Astrocyte (in vitro differentiated cells and primary cell): ENCODE measurements at regions not wholly inside any gene's neighbourhood (a gene's known extent, or its start where the extent isn't known, plus 50 kb on each side); places are given as distances from the start of the nearest gene placed in this dataset.

Source experiments
- DNase-seq: peaks from one replicate; pipeline ENCODE4 v3.0.0-alpha.2; 2010; ENCODE audit warnings: low read depth
- FAIRE-seq: peaks from 2 replicates; lab custom pipeline; 2011; peaks lifted over from hg19 to GRCh38; lab: Jason Lieb, UNC
- H2AFZ ChIP-seq: 2 replicates; pipeline ENCODE4 v1.6.0; 2012; ENCODE audit warnings: low read depth, low read length, inconsistent platforms
- H3K27ac ChIP-seq: 2 replicates; pipeline ENCODE4 v1.5.1; 2011; ENCODE audit warnings: low read depth, low read length, inconsistent platforms
- H3K27me3 ChIP-seq: 2 replicates; pipeline ENCODE4 v1.6.0; 2011; ENCODE audit warnings: low read length, inconsistent platforms; ENCODE audit not compliant: insufficient read depth
- H3K36me3 ChIP-seq: 2 replicates; pipeline ENCODE4 v1.5.1; 2011; ENCODE audit warnings: low read length, inconsistent platforms; ENCODE audit not compliant: insufficient read depth
- H3K4me1 ChIP-seq: 2 replicates; pipeline ENCODE4 v1.5.1; 2011; ENCODE audit warnings: low read length, inconsistent platforms; ENCODE audit not compliant: insufficient read depth
- H3K4me2 ChIP-seq: 2 replicates; pipeline ENCODE4 v1.6.0; 2012; ENCODE audit warnings: low read length, inconsistent platforms
- H3K4me3 ChIP-seq: 2 replicates; pipeline ENCODE4 v1.5.1; 2011; ENCODE audit warnings: low read depth, mild to moderate bottlenecking, low read length, inconsistent platforms; ENCODE audit not compliant: insufficient read depth
- H3K79me2 ChIP-seq: 2 replicates; pipeline ENCODE4 v1.6.0; 2012; ENCODE audit warnings: mild to moderate bottlenecking, low read length, inconsistent platforms; ENCODE audit not compliant: insufficient read depth
- H3K9ac ChIP-seq: 2 replicates; pipeline ENCODE4 v1.6.0; 2012; ENCODE audit warnings: mild to moderate bottlenecking, low read length, inconsistent platforms
- H3K9me3 ChIP-seq: 2 replicates; pipeline ENCODE4 v1.5.1; 2012; ENCODE audit warnings: low read depth, mild to moderate bottlenecking, low read length, inconsistent platforms; ENCODE audit not compliant: insufficient read depth
- H4K20me1 ChIP-seq: 2 replicates; pipeline ENCODE4 v1.6.0; 2012; ENCODE audit warnings: low read length, inconsistent platforms; ENCODE audit not compliant: insufficient read depth
- H3K27ac Mint-ChIP-seq: one replicate; pipeline ENCODE4 v1.8.0; 2021; ENCODE audit warnings: mild to moderate bottlenecking, mixed read lengths; ENCODE audit not compliant: unreplicated experiment
- H3K27me3 Mint-ChIP-seq: one replicate; pipeline ENCODE4 v1.8.0; 2021; ENCODE audit warnings: low read depth, mixed read lengths; ENCODE audit not compliant: unreplicated experiment
- H3K36me3 Mint-ChIP-seq: one replicate; pipeline ENCODE4 v1.8.0; 2021; ENCODE audit warnings: low read depth, mixed read lengths; ENCODE audit not compliant: unreplicated experiment
- H3K4me1 Mint-ChIP-seq: one replicate; pipeline ENCODE4 v1.8.0; 2021; ENCODE audit warnings: low read depth, mixed read lengths; ENCODE audit not compliant: unreplicated experiment
- H3K4me3 Mint-ChIP-seq: one replicate; pipeline ENCODE4 v1.8.0; 2021; ENCODE audit warnings: mild to moderate bottlenecking, moderate library complexity, mixed read lengths; ENCODE audit not compliant: unreplicated experiment
- H3K9me3 Mint-ChIP-seq: one replicate; pipeline ENCODE4 v1.8.0; 2021; ENCODE audit warnings: mild to moderate bottlenecking, mixed read lengths; ENCODE audit not compliant: unreplicated experiment
- CTCF ChIP-seq: IDR thresholded peaks from 2 replicates; pipeline ENCODE4 v1.5.1; 2011; ENCODE audit warnings: low read depth, mild to moderate bottlenecking, inconsistent platforms, low read length, moderate library complexity; ENCODE audit not compliant: insufficient read depth
- EZH2 ChIP-seq: IDR thresholded peaks from 2 replicates; pipeline ENCODE4 v1.6.1; 2012; ENCODE audit warnings: mild to moderate bottlenecking, low read length, inconsistent platforms; ENCODE audit not compliant: insufficient read depth

GRCh38 chr6:168189200-168190013 lies 110.4 kb upstream of the FRMD1 start:
- Histone ChIP-seq H3K9me3 (no peaks in the 10 kb centered on the region), H2AFZ (no peak overlapping the region), H3K4me2 (no peak overlapping the region), H3K4me3 (no peak overlapping the region), H3K9ac (no peak overlapping the region), H3K27me3 (no peaks in the 10 kb centered on the region), H3K36me3 (no peaks in the 10 kb centered on the region), H3K79me2 (no peaks in the 10 kb centered on the region), H3K4me1 (no peaks in the 10 kb centered on the region), H3K27ac (no peak overlapping the region), H4K20me1 (no peaks in the 10 kb centered on the region)
- DNase-seq (no peak), FAIRE-seq (no peak)
- peaks cover 5% of the 10 kb centered on the region for H3K9me3 Mint-ChIP-seq
- no peak overlapping the region for H3K4me3 Mint-ChIP-seq
- TF ChIP-seq EZH2 (no peak), CTCF (no peak)
- H3K36me3 Mint-ChIP-seq = peaks cover 3% of the 10 kb centered on the region
- no peak overlapping the region for H3K27ac Mint-ChIP-seq
- no peaks in the 10 kb centered on the region for H3K4me1 Mint-ChIP-seq
- peaks cover 57% of the 10 kb centered on the region for H3K27me3 Mint-ChIP-seq

GRCh38 chr6:168188369-168189199 lies 109.6 kb upstream of the FRMD1 start:
- Histone ChIP-seq H2AFZ (no peak overlapping the region), H3K27ac (no peak overlapping the region), H3K4me1 (no peaks in the 10 kb centered on the region), H4K20me1 (no peaks in the 10 kb centered on the region), H3K9me3 (no peaks in the 10 kb centered on the region), H3K4me2 (no peak overlapping the region), H3K4me3 (no peak overlapping the region), H3K36me3 (no peaks in the 10 kb centered on the region), H3K27me3 (no peaks in the 10 kb centered on the region), H3K9ac (no peak overlapping the region), H3K79me2 (no peaks in the 10 kb centered on the region)
- no peak overlapping the region for H3K4me3 Mint-ChIP-seq
- peaks cover 3% of the 10 kb centered on the region for H3K36me3 Mint-ChIP-seq
- H3K9me3 Mint-ChIP-seq = peaks cover 5% of the 10 kb centered on the region
- H3K27ac Mint-ChIP-seq = no peak overlapping the region
- H3K4me1 Mint-ChIP-seq = no peaks in the 10 kb centered on the region
- no peak for TF ChIP-seq EZH2
- TF ChIP-seq CTCF = no peak
- FAIRE-seq (no peak), DNase-seq (no peak)
- H3K27me3 Mint-ChIP-seq = peaks cover 59% of the 10 kb centered on the region
